H4 (cell line): ENCODE measurements at regions not wholly inside any gene's neighbourhood (a gene's known extent, or its start where the extent isn't known, plus 50 kb on each side); places are given as distances from the start of the nearest gene placed in this dataset.
A peak's percentile ranks its signal among the peaks of the same experiment; 100 is the strongest.
"Not testable (repeated sequence)": the region's sequence is repeated elsewhere in the genome, so short reads cannot be mapped to it uniquely, and the experiment has no call there.

Experiments
- DNase-seq: peaks from one replicate; pipeline ENCODE4 v3.0.0-alpha.2; 2015; ENCODE audit warnings: low spot score

DNA sequence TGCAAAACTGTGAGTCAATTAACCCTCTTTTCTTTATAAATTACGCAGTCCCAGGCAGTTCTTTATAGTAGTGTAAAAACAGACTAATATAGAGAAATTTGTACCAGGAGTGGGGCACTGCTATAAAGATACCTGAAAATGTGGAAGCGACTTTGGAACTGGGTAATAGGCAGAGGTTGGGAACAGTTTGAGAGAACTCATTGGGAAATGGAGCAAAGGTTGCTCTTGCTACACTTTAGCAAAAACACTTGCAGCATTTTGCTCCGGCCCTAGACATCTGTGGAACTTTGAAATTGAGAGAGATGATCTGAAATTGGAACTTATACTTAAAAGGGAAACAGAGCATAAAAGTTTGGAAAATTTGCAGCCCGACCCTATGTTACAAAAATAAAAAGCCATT is 810.9 kb downstream of the LTN1 start:
- no peak for DNase-seq

DNA sequence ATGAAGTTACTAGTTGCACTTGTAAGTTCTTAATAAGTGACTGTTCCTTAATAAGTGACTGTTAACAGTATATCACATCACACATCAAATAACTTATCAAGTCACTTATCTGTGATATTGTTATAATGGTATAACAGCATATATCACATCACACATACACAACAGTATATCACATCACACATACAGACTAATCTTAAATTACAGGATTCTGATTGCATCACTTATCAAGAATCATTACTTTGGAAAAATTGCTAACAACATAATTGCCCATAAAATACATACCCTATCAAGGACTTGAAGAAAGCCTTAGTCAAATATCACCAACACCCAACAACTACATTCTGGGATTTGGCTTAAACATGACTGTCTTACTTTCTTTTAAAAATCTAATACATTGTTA is 813.5 kb downstream of the LTN1 start:
- DNase-seq, result no peak

DNA sequence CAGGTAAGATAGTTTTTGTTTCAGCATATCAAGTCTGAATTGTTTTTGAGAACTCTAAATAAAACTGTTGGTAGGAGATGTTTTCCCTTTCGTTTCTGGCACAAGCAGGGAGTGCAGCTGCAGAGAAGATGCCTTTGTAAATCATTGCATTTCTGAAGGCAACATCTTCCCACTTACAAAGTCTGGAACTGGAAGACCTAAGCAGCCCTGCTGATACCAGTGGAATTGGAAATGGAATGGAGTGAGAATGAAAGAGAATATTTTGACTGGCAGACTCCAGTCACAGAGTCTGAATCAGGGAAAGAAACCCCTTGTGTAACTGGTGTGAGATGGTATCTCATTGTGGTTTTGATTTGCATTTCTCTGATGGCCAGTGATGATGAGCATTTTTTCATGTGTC is 815.6 kb downstream of the LTN1 start:
- no peak for DNase-seq

DNA sequence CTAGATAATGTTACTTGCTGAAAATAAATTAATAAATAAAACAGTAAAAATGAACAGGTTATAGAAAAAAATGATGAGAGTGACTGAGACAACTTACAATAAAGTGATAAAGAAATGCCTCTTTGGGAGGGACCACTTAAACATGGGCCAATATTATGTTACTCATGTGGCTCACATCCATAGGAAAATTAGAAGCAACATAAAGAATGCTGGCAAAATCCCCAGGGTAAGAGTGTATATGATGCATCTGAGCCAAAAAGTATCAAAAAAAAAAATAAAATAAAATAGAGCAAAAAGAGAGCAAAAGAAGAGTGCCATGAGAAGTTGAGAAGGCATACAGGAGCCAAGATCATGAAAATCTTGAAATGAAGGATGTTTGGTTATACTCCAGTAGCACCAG is 818.0 kb downstream of the LTN1 start:
- no peak for DNase-seq

DNA sequence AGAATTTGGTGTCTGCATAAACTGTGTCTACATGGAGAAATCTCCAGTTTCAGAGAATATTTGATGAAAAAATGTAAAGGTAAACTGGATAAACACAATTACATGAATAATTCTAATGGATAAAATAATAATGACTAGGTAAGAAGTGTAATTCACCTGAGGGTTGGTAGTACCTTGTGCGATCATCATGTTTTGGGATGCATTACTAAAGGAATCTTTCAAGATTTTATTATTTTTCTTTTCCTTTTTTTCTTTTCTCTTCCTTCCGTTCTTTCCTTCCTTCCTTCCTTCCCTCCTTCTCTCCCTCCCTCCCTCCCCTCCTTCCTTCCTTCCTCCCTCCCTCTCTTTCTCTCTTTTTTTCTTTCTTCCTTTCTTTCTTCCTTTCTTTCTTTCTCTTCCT is 818.7 kb downstream of the LTN1 start:
- no peak for DNase-seq

DNA sequence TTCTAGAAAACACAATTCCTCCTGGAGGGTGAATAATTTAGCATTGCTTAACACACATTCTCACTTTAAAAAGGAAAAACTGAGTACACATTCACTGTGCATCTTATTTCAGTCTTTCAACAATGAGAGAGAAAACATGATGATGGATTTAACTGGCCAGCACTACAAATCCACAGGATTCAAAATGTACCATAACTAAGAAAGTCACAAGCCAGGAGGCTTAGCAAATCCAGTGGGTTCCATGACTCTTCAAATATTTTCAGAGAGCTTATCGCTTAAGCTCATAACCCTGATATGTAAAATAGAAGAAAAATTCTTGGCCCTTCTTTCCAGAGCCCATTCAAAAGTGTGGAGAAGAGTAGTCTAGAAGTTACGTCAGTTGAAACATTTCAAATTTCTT is 820.3 kb downstream of the LTN1 start:
- no peak for DNase-seq

DNA sequence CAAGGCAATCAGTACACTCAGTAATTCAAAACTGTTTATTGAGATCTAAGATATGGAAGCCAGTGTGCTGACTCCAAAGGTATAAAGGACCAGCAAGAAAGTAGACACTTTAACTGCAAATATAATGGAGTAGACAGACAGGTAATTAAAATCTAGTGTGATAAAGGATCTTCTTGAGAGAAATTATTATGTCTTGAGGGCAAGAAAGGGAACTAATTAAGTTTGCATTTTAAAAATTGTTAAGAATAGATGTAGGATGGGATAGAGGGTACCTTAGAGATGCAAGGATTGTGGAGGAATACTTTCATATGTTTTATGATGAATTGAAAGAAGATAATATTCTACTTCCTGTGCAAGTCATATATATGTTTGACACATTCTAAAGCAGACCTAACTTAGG is 825.3 kb downstream of the LTN1 start:
- DNase-seq, result no peak

DNA sequence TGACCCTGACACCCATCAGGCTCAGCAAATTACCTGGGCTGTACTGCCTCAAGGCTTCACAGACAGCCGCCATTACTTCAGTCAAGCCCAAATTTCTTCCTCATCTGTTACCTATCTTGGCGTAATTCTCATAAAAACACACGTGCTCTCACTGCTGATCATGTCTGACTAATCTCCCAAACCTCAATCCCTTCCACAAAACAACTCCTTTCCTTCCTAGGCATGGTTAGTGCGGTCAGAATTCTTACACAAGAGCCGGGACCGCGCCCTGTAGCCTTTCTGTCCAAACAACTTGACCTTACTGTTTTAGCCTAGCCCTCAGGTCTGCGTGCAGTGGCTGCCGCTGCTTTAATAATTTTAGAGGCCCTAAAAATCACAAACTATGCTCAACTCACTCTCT is 828.2 kb downstream of the LTN1 start:
- not testable (repeated sequence) for DNase-seq

DNA sequence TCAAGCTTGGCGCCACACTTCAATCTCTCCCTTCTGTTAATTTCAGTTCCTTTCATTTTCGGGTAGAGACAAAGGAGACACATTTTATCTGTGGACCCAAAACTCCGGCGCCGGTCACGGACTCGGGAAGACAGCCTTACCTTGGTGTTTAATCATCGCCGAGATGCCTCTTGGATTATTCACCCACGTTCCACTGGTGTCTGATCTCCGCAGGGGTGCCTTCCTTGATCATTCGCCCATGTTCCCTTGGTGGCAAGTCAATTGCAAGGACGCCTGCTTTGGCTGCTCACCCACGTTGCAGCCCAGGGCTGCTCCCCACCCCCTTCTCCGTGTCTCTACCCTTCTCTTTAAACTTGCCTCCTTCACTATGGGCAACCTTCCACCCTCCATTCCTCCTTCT is 830.6 kb downstream of the LTN1 start:
- not testable (repeated sequence) for DNase-seq

DNA sequence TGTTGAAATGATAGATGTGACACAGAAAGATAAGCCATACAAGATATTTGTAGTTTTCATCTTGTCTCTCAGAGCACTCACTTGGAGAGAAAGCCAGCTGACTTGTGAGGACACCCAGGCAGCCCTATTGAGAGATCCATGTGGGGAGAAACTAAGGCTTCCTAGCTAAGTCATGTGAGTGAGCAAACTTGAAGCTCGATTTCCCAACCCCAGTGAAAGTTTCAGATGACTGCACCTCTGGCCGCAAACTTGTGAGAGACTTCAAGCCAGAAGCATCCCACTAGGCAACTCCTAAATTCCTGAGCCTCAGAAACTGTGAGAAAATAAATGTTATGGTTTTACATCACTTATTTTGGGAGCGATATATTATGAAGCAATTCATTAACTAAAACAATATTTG is 832.3 kb downstream of the LTN1 start:
- DNase-seq, result no peak

DNA sequence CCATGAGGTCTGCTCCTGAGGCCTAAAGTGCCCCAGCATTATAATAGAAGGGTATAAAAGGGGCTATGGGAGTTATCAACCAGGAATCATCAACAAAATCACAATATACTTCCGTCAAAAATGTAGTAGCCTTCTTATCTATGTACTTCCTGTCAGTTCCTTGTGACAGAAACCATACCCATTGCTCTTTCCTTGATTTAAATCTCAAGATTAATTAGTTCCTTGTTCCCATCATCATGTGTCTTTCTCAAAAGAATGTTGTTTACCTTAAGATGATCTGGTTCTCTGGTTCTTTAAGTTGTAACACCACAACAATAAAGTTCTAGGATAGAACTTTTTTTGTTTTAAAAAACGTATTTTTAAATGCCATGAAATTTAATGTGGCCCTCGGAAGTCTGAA is 833.3 kb downstream of the LTN1 start:
- no peak for DNase-seq

DNA sequence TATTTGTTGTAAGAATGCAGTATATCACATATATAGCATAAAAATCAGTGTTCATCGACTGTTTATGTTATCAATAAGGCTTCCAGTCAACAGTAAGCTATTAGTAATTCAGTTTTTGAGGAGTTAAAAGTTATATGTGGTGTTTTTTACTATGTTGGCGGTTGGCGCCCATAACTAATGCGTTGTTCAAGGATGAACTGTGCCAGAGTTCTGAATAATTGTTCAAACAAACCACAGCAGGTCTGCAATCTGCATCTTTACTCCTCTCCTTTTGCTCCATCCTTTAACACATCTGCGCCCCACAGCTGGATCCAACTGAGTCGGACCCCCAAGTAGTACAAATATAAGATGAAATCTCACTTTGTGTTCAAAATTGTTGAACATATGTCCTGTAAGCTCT is 836.1 kb downstream of the LTN1 start:
- DNase-seq, result no peak

DNA sequence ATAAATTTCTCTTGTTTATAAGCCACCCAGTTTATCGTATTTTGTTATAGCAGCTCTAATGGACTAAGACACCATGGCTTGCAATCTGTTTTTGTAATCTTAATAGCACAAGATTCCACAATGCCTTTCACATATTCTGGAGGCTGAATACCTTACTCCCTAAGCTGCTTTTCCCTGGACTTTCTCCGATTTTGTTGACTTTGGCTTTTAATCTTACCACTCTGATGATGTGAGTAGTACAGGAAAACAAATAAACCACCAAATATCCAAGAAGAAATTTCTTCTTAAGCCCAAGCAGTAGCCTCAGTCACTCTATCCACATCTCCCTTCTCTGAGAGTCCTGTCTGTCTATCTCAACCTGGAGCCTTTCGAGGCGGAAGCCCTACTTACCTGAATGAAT is 838.6 kb downstream of the LTN1 start:
- DNase-seq, result no peak

DNA sequence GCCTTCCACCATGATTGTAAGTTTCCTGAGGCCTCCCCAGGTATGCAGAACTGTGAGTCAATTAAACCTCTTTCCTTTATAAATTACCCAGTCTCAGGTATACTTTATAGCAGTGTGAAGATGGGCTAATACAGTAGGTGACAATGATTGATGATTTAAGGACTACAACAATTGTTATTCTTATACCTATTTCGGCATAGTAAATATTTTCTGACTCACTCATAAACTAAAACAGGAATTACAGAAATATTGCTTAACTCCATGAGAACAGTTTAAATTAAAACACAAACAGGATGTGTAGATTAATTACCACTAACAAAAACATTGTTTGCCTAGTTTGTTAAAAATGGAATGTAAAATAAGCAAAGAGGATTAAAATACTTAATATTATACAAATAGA is 839.9 kb downstream of the LTN1 start:
- DNase-seq, result no peak

DNA sequence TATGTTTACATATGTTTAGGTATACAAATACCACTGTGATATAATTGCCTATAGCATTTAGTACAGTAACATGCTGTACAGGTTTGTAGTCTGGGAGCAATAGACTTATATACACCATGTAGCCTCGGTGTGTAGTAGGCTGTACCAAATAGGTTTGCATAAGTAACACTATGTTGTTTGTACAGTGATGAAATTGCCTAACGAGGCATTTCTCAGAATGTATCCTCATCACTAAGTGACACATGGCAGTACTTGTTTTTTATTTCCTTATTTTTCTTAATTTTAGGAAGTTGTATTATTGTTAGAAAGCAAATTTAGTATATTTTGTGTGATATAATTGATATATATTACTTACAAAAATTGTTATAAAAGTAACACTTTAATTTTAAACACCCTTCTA is 840.9 kb downstream of the LTN1 start:
- no peak for DNase-seq

DNA sequence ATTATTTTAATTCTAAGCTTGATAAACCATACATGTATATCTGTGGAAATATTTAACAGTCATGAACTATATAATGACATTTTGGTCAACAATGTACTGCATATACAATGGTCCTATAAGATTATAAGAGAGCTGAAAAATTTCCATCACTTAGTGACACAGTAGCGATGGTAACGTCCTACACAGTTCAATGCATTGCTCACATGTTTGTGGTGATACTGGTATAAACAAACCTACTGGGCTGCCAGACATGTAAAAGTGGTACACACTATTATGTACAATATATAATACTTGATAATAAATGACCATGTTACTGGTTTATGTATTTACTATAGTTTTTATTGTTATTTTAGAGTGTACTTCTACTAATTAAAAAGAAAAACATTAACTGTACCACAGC is 841.9 kb downstream of the LTN1 start:
- peak; percentile 41 for DNase-seq

DNA sequence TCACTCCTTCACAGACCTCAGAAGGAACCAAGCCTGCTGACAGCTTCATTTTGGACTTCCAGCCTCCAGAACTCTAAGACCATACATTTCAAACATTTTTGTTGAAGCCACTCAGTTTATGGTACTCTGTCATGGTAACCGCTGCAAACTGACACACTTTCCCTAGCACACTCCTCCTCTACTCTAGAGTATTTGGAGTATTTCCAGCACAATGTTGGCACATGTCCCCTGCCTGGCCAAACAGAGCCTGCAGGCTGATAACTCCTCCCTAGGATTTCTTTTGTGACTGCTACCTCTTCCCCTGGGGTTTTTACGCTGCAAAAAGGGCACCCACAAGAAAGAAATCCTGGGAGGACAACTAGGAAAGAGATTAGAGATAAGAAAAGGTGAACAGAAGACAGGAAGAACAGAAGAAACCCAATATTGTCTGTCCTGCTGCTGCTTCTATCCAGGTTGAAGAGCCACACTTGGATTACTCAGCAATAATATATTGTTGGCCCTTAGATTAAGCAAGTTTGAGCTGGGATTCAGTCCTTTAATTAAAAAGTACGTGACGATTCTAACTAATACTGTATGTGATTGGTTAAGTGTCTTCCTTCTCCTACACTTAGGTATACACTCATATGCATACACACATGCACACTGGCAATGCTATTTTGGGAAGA is 844.1 kb downstream of the LTN1 start:
- DNase-seq, result no peak

DNA sequence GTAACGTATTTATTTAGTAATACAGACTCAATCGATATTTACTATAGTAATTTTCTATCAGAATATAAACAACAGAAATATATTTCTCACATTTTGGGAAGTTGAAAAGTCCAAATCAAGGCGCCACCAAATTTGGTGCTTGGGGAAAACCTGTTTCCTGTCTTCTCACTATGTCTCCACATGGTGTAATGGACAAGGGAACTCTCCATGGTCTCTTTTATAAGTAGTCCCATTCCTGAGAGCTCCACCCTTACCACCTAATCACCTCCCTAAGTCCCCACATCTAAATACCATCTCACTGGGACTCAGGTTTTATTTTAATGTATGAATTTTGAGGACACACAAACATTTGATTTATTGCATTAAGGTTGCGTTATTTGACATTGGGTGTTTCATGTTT is 848.0 kb downstream of the LTN1 start:
- no peak for DNase-seq

DNA sequence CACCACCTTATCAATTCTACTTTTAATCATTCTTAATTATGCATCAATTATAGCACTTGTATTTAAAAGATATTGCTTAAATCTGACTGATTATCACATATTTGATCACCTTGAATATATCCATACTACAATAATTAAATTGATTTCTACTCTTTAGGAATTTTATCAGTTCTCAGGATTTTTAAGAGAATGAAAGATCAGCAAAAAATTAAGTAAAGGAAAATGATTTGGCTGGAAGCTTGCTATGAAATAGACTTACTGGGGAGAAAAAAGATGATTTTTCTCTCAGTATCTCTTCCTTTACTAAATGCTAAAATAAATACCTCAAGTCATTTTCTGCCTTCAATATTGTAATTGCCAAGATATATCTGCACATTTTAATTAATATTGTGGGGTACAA is 848.6 kb downstream of the LTN1 start:
- no peak for DNase-seq

DNA sequence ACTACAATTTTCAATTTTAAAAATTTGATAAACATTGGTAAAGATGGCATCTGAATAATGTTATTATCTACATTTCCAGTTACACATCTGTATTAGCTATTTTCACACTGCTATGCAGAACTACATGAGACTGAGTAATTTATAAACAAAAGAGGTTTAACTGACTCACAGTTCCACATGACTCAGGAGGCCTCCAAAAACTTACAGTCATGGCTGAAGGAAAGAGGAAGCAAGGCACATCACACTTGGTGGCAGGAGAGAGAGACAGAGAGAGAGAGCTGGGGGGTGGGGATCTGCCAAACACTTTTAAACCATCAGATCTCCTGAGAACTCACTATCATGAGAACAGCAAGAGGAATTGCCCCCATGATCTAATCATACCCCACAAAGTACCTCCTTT is 850.0 kb downstream of the LTN1 start:
- DNase-seq, result peak; percentile 81

DNA sequence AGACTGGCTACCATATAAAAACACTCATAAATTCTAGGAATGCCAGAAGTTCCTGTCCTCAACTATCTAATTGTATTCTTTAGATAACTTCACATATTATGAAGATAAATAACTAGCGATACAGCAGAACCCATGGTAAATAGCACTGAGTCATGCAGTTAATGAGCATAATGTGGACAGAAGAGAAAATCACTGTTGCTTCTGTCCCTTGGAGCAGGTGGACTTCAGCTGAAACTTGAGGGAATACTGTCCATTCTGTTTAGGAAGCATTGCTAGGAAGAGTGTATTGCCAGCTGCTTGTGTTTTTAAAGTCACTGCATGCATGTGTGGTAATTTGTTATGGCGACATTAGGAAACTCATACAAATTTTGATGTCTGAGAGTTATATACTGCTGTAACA is 854.4 kb downstream of the LTN1 start:
- DNase-seq, result no peak

DNA sequence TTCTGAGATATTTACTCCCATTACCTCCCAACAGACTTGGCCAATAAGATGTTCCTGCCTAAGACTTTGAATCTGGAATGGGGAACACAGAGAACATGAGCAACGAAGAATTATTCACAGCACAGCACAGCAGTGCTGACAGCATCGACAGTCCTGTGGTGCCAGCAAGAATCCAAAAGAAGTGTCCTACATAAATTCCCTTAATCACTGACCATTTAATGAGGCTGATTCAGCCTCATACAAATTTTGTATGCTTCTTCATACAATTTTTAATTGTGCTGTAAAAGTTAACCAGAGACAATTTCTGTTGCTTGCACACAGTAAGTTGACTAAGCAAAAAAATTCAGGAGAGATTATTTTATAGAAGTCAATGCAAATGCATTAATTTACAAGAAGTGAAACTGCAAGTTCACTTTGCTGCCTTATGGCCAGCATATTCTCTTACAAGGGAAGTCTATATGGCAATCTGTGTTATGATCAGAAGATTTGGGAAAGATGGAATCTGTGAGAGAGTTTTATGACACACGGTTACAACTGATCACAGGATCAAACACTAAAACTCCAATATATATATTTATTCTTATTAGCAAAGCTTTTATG is 855.9 kb downstream of the LTN1 start:
- DNase-seq, result no peak

DNA sequence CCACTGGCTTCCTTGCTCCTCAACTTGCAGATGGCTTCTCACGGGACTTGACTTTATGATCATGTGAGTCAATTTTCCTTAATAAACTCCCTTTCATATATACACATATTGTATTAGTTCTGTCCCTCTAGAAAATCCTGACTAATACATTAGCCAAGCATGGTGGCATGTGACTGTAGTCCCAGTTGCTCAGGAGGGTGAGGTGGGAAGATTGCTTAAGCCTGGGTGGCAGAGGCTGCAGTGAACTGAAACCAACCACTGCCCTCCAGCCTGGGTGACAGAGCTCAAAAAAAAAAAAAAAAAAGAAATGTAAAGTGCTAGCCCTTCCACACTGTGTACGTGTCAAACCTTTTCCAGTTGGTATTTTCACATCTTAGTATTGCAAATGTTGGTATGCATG is 857.0 kb downstream of the LTN1 start:
- peak; percentile 23 for DNase-seq

DNA sequence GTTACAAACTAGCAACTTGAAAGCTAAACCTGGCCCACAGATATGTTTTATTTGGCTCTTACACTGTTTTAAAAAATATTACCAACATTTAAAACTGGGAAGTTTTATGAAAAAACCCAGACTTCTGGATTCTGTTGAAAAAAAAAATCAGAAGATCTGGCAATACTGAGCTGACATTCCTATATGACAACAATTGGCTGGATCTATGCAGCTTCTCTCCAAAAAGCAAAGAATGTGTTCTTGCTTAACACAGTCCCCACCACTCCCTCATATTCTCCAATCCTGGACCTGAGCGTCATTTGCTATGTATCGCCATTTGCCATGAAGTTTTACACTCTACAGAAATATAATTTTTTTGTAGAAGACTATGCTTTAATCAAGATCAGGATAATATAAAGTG is 859.6 kb downstream of the LTN1 start:
- DNase-seq, result no peak
